Hepatocyte (in vitro differentiated cells): ENCODE measurements at regions not wholly inside any gene's neighbourhood (a gene's known extent, or its start where the extent isn't known, plus 50 kb on each side); places are given as distances from the start of the nearest gene placed in this dataset.

ENCODE experiments used
- DNase-seq: peaks from one replicate; pipeline ENCODE4 v3.0.0-alpha.2; 2016; ENCODE audit warnings: low spot score
- H2AFZ ChIP-seq: fragments of 200-600 bp; sonication (generic); 2 replicates; pipeline ENCODE4 v1.6.0; 2016; ENCODE audit warnings: antibody characterized with exemption, mild to moderate bottlenecking
- H3K27ac ChIP-seq: fragments of 200-600 bp; sonication (generic); 2 replicates; pipeline ENCODE4 v1.5.1; 2016; ENCODE audit warnings: mild to moderate bottlenecking
- H3K27me3 ChIP-seq: fragments of 200-600 bp; sonication (generic); 2 replicates; pipeline ENCODE4 v1.6.1; 2016
- H3K36me3 ChIP-seq: fragments of 200-600 bp; sonication (generic); replicated peaks from 2 replicates; pipeline ENCODE4 v1.5.1; 2016; ENCODE audit warnings: low read depth; ENCODE audit not compliant: insufficient read depth
- H3K4me1 ChIP-seq: fragments of 200-600 bp; sonication (generic); 2 replicates; pipeline ENCODE4 v1.5.1; 2016; ENCODE audit warnings: mild to moderate bottlenecking, moderate library complexity; ENCODE audit not compliant: insufficient read depth
- H3K4me2 ChIP-seq: fragments of 200-600 bp; sonication (generic); 2 replicates; pipeline ENCODE4 v1.6.0; 2016
- H3K4me3 ChIP-seq: fragments of 200-600 bp; sonication (generic); 2 replicates; pipeline ENCODE4 v1.5.1; 2016; ENCODE audit warnings: mild to moderate bottlenecking
- H3K79me2 ChIP-seq: fragments of 200-600 bp; sonication (generic); 2 replicates; pipeline ENCODE4 v1.6.0; 2017; ENCODE audit warnings: mild to moderate bottlenecking
- H3K9me2 ChIP-seq: fragments of 200-600 bp; sonication (generic); replicated peaks from 2 replicates; pipeline ENCODE4 v1.6.0; 2017; ENCODE audit warnings: mild to moderate bottlenecking; ENCODE audit not compliant: insufficient read depth
- H3K9me3 ChIP-seq: fragments of 200-600 bp; sonication (generic); 2 replicates; pipeline ENCODE4 v1.5.1; 2016; ENCODE audit warnings: low read depth, mild to moderate bottlenecking
- H4K20me1 ChIP-seq: fragments of 200-600 bp; sonication (generic); 2 replicates; pipeline ENCODE4 v1.6.0; 2016; ENCODE audit warnings: mild to moderate bottlenecking; ENCODE audit not compliant: insufficient read depth, poor library complexity, severe bottlenecking
- EZH2 ChIP-seq: fragments of 200-600 bp; sonication (generic); IDR thresholded peaks from 2 replicates; pipeline ENCODE4 v1.6.1; 2016; ENCODE audit warnings: antibody characterized with exemption, mild to moderate bottlenecking, borderline replicate concordance
- EZH2phosphoT487 ChIP-seq: fragments of 200-600 bp; sonication (generic); IDR thresholded peaks from one replicate; pipeline ENCODE4 v1.6.1; 2018; ENCODE audit warnings: antibody characterized with exemption, mild to moderate bottlenecking, low read depth, moderate library complexity; ENCODE audit not compliant: unreplicated experiment, severe bottlenecking
- WGBS: methylation state at CpG from one replicate; pipeline ENCODE4 v1.1.6; 2016; ENCODE audit warnings: low lambda C conversion rate; ENCODE audit errors: missing lambda C conversion rate; 5-methylcytosine and 5-hydroxymethylcytosine counted together
- TF ChIP-seq, protein P1 (sequence below): fragments of 200-600 bp; sonication (generic); IDR thresholded peaks from 2 replicates; pipeline ENCODE4 v1.5.1; 2016; ENCODE audit warnings: antibody characterized with exemption, mild to moderate bottlenecking; ENCODE audit not compliant: poor library complexity

- WGBS = 55% methylated on average over 8 of the region's 8 CpGs
- H3K4me1 ChIP-seq = no peaks in the 10 kb centered on the region
- no peaks in the 10 kb centered on the region for H3K9me3 ChIP-seq
- no peaks in the 10 kb centered on the region for H4K20me1 ChIP-seq
- no peak overlapping the region for H2AFZ ChIP-seq
- no peaks in the 10 kb centered on the region for H3K27me3 ChIP-seq
- H3K36me3 ChIP-seq = no peaks in the 10 kb centered on the region
- TF ChIP-seq EZH2phosphoT487 = no peak
- TF ChIP-seq, protein P1, sequence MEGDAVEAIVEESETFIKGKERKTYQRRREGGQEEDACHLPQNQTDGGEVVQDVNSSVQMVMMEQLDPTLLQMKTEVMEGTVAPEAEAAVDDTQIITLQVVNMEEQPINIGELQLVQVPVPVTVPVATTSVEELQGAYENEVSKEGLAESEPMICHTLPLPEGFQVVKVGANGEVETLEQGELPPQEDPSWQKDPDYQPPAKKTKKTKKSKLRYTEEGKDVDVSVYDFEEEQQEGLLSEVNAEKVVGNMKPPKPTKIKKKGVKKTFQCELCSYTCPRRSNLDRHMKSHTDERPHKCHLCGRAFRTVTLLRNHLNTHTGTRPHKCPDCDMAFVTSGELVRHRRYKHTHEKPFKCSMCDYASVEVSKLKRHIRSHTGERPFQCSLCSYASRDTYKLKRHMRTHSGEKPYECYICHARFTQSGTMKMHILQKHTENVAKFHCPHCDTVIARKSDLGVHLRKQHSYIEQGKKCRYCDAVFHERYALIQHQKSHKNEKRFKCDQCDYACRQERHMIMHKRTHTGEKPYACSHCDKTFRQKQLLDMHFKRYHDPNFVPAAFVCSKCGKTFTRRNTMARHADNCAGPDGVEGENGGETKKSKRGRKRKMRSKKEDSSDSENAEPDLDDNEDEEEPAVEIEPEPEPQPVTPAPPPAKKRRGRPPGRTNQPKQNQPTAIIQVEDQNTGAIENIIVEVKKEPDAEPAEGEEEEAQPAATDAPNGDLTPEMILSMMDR = no peak
- no peak for TF ChIP-seq EZH2
- no peaks in the 10 kb centered on the region for H3K79me2 ChIP-seq
- H3K9me2 ChIP-seq = no peaks in the 10 kb centered on the region
- no peak for DNase-seq
- no peak overlapping the region for H3K27ac ChIP-seq
- no peak overlapping the region for H3K4me2 ChIP-seq
- H3K4me3 ChIP-seq = no peak overlapping the region
These were observed 65.7 kb upstream of the BASP1 start for GRCh38 chr5:17151686-17152085.

DNA sequence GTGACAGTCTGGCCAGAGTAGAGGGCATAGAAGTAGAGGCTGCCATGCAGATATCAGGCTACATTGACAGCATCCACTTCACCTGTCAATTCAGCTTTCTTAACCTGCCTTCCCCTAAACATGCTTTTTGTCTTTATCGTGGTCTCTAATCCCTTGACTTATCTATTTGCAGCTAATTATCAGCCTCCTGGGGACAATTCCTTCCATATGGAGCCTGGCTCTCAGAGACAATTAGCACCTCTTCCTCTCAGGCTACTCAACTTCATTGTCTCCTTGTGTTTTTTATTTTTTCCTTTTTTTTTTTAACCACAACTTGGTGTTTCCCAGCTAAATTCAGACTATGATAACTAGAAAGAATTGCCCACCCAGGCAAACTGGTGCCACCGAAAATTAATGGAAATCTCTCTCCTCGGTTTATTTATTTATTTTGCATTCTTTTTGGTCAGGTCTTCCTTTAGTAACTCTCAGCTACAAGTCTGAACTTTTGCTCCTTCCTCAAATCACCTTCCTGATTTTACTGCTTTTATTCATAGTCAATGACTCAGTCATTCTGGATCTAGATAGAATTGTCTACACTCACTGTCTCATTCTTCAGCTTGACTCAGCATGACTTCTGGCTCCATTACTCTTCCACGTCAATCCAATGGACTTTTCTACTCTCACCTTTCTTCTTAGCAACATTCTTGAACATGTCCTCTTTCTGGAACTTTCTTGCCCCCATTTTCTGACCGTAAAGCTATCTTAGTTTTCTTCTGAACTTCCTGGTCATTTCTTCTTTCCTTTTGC lies 63.0 kb upstream of the BASP1 start:
- no peak overlapping the region for H3K27ac ChIP-seq
- H3K4me2 ChIP-seq = no peak overlapping the region
- no peaks in the 10 kb centered on the region for H3K9me2 ChIP-seq
- DNase-seq = no peak
- H3K27me3 ChIP-seq = no peaks in the 10 kb centered on the region
- H4K20me1 ChIP-seq = no peaks in the 10 kb centered on the region
- H3K9me3 ChIP-seq = no peaks in the 10 kb centered on the region
- TF ChIP-seq EZH2 = no peak
- TF ChIP-seq, protein P1 = no peak
- TF ChIP-seq EZH2phosphoT487 = no peak
- no peaks in the 10 kb centered on the region for H3K36me3 ChIP-seq
- H3K4me3 ChIP-seq = no peak overlapping the region
- no peaks in the 10 kb centered on the region for H3K4me1 ChIP-seq
- no peak overlapping the region for H2AFZ ChIP-seq
- WGBS = 54% methylated on average over 5 of the region's 5 CpGs
- no peaks in the 10 kb centered on the region for H3K79me2 ChIP-seq

DNA sequence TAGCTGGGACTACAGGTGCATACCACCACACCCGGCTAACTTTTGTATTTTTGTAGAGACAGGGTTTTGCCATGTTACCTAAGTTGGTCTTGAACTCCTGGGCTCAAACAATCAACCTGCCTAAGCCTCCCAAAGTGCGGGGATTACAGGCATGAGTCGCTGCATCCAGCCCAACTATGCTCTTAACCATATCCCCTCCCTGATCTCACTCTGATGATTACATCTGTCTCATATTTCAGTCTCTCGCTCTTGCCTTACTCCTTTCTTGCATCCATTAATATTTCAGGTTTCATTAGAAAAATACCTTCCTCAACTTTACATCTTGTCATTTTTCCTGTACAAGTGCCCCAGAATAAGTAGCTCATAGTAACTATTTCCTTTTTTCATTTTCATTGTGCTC lies 61.0 kb upstream of the BASP1 start:
- Histone ChIP-seq H4K20me1 (no peaks in the 10 kb centered on the region), H3K4me2 (no peak overlapping the region), H3K79me2 (no peaks in the 10 kb centered on the region), H3K27me3 (no peaks in the 10 kb centered on the region), H3K4me3 (no peak overlapping the region), H3K9me3 (no peaks in the 10 kb centered on the region), H3K9me2 (no peaks in the 10 kb centered on the region), H3K4me1 (no peaks in the 10 kb centered on the region), H2AFZ (no peak overlapping the region), H3K36me3 (no peaks in the 10 kb centered on the region), H3K27ac (peak overlapping the region; percentile 85)
- WGBS = 79% methylated on average over 4 of the region's 4 CpGs
- TF ChIP-seq, protein P1 = no peak
- no peak for TF ChIP-seq EZH2
- TF ChIP-seq EZH2phosphoT487 = no peak
- DNase-seq = no peak
